ENCODE measurements at regions not wholly inside any gene's neighbourhood (a gene's known extent, or its start where the extent isn't known, plus 50 kb on each side); places are given as distances from the start of the nearest gene placed in this dataset.

GRCh38 chr2:134119117-134119712 is 134.7 kb upstream of the MGAT5 start:
- TF ChIP-seq CTCF (IDR thresholded peaks at IDR 0.05; ENCODE audit: low read depth, low read length, poor library complexity, severe bottlenecking): no peak
- no peak for TF ChIP-seq EZH2phosphoT487 (IDR thresholded peaks at IDR 0.05; ENCODE audit: borderline replicate concordance, low read length)

All from DOHH2 (cell line).